Smooth muscle cell (in vitro differentiated cells): ENCODE measurements at regions not wholly inside any gene's neighbourhood (a gene's known extent, or its start where the extent isn't known, plus 50 kb on each side); places are given as distances from the start of the nearest gene placed in this dataset.
"Not testable (repeated sequence)": the region's sequence is repeated elsewhere in the genome, so short reads cannot be mapped to it uniquely, and the experiment has no call there.

Source experiments
- DNase-seq: peaks from one replicate; lab custom pipeline; 2025; ENCODE audit not compliant: unreplicated experiment; lab: John Stamatoyannopoulos, UW
- H2AFZ ChIP-seq: fragments of 200-600 bp; sonication (generic); 2 replicates; pipeline ENCODE4 v1.6.0; 2016; ENCODE audit warnings: antibody characterized with exemption, low read depth, mild to moderate bottlenecking
- H3F3A ChIP-seq: fragments of 200-600 bp; sonication (generic); 2 replicates; pipeline ENCODE4 v1.6.0; 2017; ENCODE audit warnings: antibody characterized with exemption, low read depth
- H3K27ac ChIP-seq: fragments of 200-600 bp; sonication (generic); 2 replicates; pipeline ENCODE4 v1.5.1; 2016; ENCODE audit warnings: low read depth, mild to moderate bottlenecking
- H3K27me3 ChIP-seq: fragments of 200-600 bp; sonication (generic); 2 replicates; pipeline ENCODE4 v1.6.1; 2016; ENCODE audit warnings: low read depth, mild to moderate bottlenecking
- H3K36me3 ChIP-seq: fragments of 200-600 bp; sonication (generic); 2 replicates; pipeline ENCODE4 v1.5.1; 2016; ENCODE audit warnings: low read depth
- H3K4me1 ChIP-seq: fragments of 200-600 bp; sonication (generic); 2 replicates; pipeline ENCODE4 v1.5.1; 2016; ENCODE audit warnings: low read depth
- H3K4me2 ChIP-seq: fragments of 200-600 bp; sonication (generic); 2 replicates; pipeline ENCODE4 v1.6.0; 2016; ENCODE audit warnings: mild to moderate bottlenecking
- H3K4me3 ChIP-seq: fragments of 200-600 bp; sonication (generic); 2 replicates; pipeline ENCODE4 v1.5.1; 2016; ENCODE audit warnings: mild to moderate bottlenecking
- H3K79me2 ChIP-seq: fragments of 200-600 bp; sonication (generic); 2 replicates; pipeline ENCODE4 v1.6.0; 2016; ENCODE audit warnings: low read depth, mild to moderate bottlenecking
- H3K9ac ChIP-seq: fragments of 200-600 bp; sonication (generic); 2 replicates; pipeline ENCODE4 v1.6.0; 2016; ENCODE audit warnings: low read depth
- H3K9me3 ChIP-seq: fragments of 200-600 bp; sonication (generic); replicated peaks from 2 replicates; pipeline ENCODE4 v1.5.1; 2016; ENCODE audit warnings: low read depth
- H4K20me1 ChIP-seq: fragments of 200-600 bp; sonication (generic); 2 replicates; pipeline ENCODE4 v1.6.0; 2016; ENCODE audit warnings: low read depth
- CTCF ChIP-seq: fragments of 200-600 bp; sonication (generic); IDR thresholded peaks from 2 replicates; pipeline ENCODE4 v1.5.1; 2017; ENCODE audit warnings: borderline replicate concordance, mild to moderate bottlenecking, antibody characterized with exemption; ENCODE audit not compliant: insufficient read depth, poor library complexity, severe bottlenecking
- WGBS: methylation state at CpG from one replicate; pipeline ENCODE4 v1.1.7; 2016; ENCODE audit warnings: low lambda C conversion rate; 5-methylcytosine and 5-hydroxymethylcytosine counted together

DNA sequence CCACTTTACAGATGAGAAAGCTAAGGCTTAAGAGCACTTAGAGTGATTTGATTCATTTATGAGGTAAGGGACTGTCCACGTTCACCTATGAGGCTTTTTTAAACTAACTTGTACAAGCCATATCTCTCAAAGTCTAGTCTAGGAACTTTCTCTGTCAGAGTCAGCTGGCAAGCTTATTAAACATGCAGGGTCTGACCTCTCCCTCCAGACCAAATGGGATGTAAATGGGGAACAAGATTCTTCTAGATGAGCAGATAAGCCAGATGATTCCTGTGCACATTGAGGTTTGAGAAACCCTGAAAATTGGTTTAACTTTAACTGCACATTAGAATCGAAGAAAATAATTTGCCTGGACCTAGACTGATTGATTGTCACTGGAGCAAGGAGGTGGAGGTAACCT lies 160.0 kb upstream of the SPRY1 start:
- Histone ChIP-seq H3K27me3 (no peaks in the 10 kb centered on the region), H3K9ac (no peak overlapping the region), H3K9me3 (no peaks in the 10 kb centered on the region), H3K36me3 (no peaks in the 10 kb centered on the region), H3K27ac (no peak overlapping the region), H4K20me1 (no peaks in the 10 kb centered on the region), H3K4me2 (no peak overlapping the region), H3K79me2 (no peaks in the 10 kb centered on the region), H2AFZ (no peak overlapping the region), H3K4me3 (no peak overlapping the region), H3K4me1 (peaks cover 11% of the 10 kb centered on the region), H3F3A (peaks cover 2% of the 10 kb centered on the region)
- WGBS, result 85% methylated on average over 2 of the region's 2 CpGs
- no peak for DNase-seq
- TF ChIP-seq CTCF, result no peak

DNA sequence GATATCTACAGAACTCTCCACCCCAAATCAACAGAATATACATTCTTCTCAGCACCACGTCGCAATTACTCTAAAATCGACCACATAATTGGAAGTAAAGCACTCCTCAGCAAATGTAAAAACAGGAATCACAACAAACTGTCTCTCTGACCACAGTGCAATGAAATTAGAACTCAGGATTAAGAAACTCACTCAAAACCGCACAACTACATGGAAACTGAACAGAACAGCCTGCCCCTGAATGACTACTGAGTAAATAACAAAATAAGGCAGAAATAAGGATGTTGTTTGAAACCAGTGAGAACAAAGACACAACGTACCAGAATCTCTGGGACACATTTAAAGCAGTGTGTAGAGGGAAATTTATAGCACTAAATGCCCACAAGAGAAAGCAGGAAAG lies 156.3 kb upstream of the SPRY1 start:
- H3K79me2 ChIP-seq, H3F3A ChIP-seq, H3K27ac ChIP-seq, H3K4me3 ChIP-seq, H3K36me3 ChIP-seq, H2AFZ ChIP-seq, DNase-seq, H3K9me3 ChIP-seq, H3K4me1 ChIP-seq, H4K20me1 ChIP-seq, H3K9ac ChIP-seq, H3K4me2 ChIP-seq, H3K27me3 ChIP-seq: not testable (repeated sequence)
- WGBS, result 86% methylated on average over 5 of the region's 5 CpGs

DNA sequence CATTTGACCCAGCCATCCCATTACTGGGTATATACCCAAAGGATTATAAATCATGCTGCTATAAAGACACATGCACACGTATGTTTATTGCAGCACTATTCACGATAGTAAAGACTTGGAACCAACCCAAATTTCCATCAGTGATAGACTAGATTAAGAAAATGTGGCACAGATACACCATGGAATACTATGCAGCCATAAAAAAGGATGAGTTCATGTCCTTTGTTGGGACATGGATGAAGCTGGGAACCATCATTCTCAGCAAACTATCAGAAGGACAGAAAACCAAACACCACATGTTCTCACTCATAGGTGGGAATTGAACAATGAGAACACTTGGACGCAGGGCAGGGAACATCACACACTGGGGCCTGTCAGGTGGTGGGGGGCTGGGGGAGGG lies 153.4 kb upstream of the SPRY1 start:
- DNase-seq, H3K36me3 ChIP-seq, H3K79me2 ChIP-seq, H3F3A ChIP-seq, H2AFZ ChIP-seq, H3K4me3 ChIP-seq, H3K9ac ChIP-seq, H3K4me1 ChIP-seq, H3K27ac ChIP-seq, H3K27me3 ChIP-seq, H3K4me2 ChIP-seq, H4K20me1 ChIP-seq, H3K9me3 ChIP-seq: not testable (repeated sequence)
- WGBS, result 99% methylated on average over 3 of the region's 3 CpGs

GRCh38 chr4:123244137-123244536 lies 152.5 kb upstream of the SPRY1 start:
- Histone ChIP-seq H3K27me3 (no peaks in the 10 kb centered on the region), H3K4me1 (peaks cover 6% of the 10 kb centered on the region), H3K9ac (no peak overlapping the region), H4K20me1 (no peaks in the 10 kb centered on the region), H3K79me2 (no peaks in the 10 kb centered on the region), H2AFZ (no peak overlapping the region), H3K4me3 (no peak overlapping the region), H3K4me2 (no peak overlapping the region), H3K9me3 (peaks cover 4% of the 10 kb centered on the region), H3F3A (peaks cover 4% of the 10 kb centered on the region), H3K36me3 (no peaks in the 10 kb centered on the region), H3K27ac (no peak overlapping the region)
- no peak for TF ChIP-seq CTCF
- 84% methylated on average over 6 of the region's 6 CpGs for WGBS
- DNase-seq, result no peak

GRCh38 chr4:123246085-123246484 lies 150.5 kb upstream of the SPRY1 start:
- H4K20me1 ChIP-seq, result no peaks in the 10 kb centered on the region
- no peak for TF ChIP-seq CTCF

More at GRCh38 chr4:123246085-123246484, 150.5 kb upstream of the SPRY1 start:
- Histone ChIP-seq H3K36me3 (no peaks in the 10 kb centered on the region), H3K27ac (no peak overlapping the region), H3K27me3 (no peaks in the 10 kb centered on the region), H3K9ac (no peak overlapping the region), H3K4me3 (no peak overlapping the region), H3K79me2 (no peaks in the 10 kb centered on the region), H3K4me2 (no peak overlapping the region), H3K9me3 (peaks cover 4% of the 10 kb centered on the region), H3F3A (peaks cover 4% of the 10 kb centered on the region), H3K4me1 (peaks cover 6% of the 10 kb centered on the region), H2AFZ (no peak overlapping the region)
- WGBS, result 61% methylated on average over 4 of the region's 4 CpGs
- DNase-seq, result no peak
